ENCODE measurements at regions not wholly inside any gene's neighbourhood (a gene's known extent, or its start where the extent isn't known, plus 50 kb on each side); places are given as distances from the start of the nearest gene placed in this dataset.

DNA sequence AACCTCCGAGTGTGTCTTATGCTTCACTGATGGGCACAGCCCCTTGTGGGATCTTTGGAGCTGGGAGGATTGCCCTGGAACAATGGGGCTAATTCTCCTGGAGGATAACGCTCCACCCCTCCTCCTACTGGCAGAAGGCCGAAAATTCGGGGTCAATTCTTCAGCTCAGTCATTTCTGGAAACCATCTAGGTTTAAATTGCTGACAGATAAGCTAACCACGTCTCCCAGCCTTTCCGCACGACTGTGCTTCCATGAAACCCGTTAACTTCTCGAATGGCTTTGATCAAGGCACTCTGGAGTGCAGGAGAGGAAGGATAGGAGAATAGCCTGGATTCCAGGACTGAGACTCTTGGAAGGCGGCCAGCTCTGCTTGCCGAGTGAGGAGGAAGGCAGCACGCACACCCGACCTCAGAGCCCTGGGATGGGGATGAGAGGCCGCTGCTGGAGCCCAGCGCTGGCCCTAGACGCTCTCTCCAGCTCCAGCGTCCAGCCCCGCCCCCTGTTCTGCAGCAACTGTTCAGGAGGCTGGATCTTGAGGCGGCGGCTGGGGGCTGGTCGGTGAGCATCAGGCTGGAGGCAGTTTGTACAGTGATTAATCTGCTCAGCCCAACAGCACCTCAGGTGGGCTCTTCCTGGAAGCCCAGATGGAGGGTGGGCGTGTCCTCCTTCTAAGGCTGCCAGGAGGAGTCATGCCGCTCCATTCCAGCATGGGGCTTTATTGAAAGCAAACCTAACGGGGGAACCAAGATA, 176.7 kb upstream of the NCAM1 start:
- Histone ChIP-seq H2BK20ac (ENCODE audit: low read length) (no peak overlapping the region), H3K9me3 (ENCODE audit: insufficient read depth in 2 of 2, low read depth in 1 of 2, low read length in 1 of 2) (no peaks in the 10 kb centered on the region), H3K4me2 (ENCODE audit: insufficient read depth in 1 of 2, low read depth in 2 of 2, low read length in 2 of 2) (no peak overlapping the region), H3K79me2 (ENCODE audit: control insufficient read depth in 1 of 2, insufficient read depth in 2 of 2, low read length in 2 of 2) (no peaks in the 10 kb centered on the region), H3K14ac (ENCODE audit: insufficient read length) (no peak overlapping the region), H3K4me3 (ENCODE audit: extremely low read depth in 1 of 4, insufficient read depth in 2 of 4, low read depth in 3 of 4, low read length in 4 of 4) (no peak overlapping the region), H2BK5ac (ENCODE audit: low read depth, low read length) (no peak overlapping the region), H3K36me3 (ENCODE audit: control insufficient read depth in 2 of 4, insufficient read depth in 4 of 4, low read length in 3 of 4) (no peaks in the 10 kb centered on the region), H3K4me1 (replicated peaks in 1 of 4; ENCODE audit: control insufficient read depth in 3 of 4, insufficient read depth in 4 of 4, low read length in 3 of 4) (peaks cover 0 to 7% (median 2%) of the 10 kb centered on the region in 4 experiments; a peak in 3 of 7 replicates), H3K56ac (replicated peaks; ENCODE audit: insufficient read length, low read depth, low read length) (no peak overlapping the region), H3K79me1 (ENCODE audit: low read depth, low read length) (no peaks in the 10 kb centered on the region), H3K23me2 (ENCODE audit: low read depth, low read length) (no peaks in the 10 kb centered on the region), H4K8ac (ENCODE audit: extremely low read depth, insufficient read depth, low read length) (no peak overlapping the region), H4K91ac (replicated peaks; ENCODE audit: insufficient read length, low read length) (no peak overlapping the region), H2BK15ac (ENCODE audit: low read length) (no peak overlapping the region), H4K20me1 (replicated peaks in 1 of 2; ENCODE audit: control insufficient read depth in 1 of 2, insufficient read depth in 2 of 2, low read length in 2 of 2) (no peaks in the 10 kb centered on the region), H3K9ac (replicated peaks in 1 of 4; ENCODE audit: extremely low read depth in 1 of 4, low read depth in 3 of 4, low read length in 3 of 4) (no peak overlapping the region), H3K23ac (ENCODE audit: insufficient read length) (no peak overlapping the region), H3K4ac (replicated peaks; ENCODE audit: insufficient read length, low read depth, low read length) (no peak overlapping the region), H2AFZ (ENCODE audit: low read length) (no peak overlapping the region), H2AK5ac (ENCODE audit: low read depth, low read length) (no peak overlapping the region), H3K27ac (ENCODE audit: low read depth, low read length) (no peak overlapping the region), H3K27me3 (replicated peaks in 1 of 4; ENCODE audit: control insufficient read depth in 3 of 4, extremely low read depth in 1 of 4, insufficient read depth in 3 of 4, low read length in 3 of 4) (no peaks in the 10 kb centered on the region), H3K18ac (ENCODE audit: extremely low read depth, low read length) (no peak overlapping the region), H4K5ac (ENCODE audit: insufficient read length, low read depth, low read length) (no peak overlapping the region), H2BK120ac (replicated peaks; ENCODE audit: low read depth, low read length) (no peak overlapping the region), H2BK12ac (ENCODE audit: low read depth, low read length) (no peak overlapping the region)
- WGBS, 2 experiments (ENCODE audit: extremely low coverage in 1 of 2, insufficient coverage in 1 of 2, insufficient read length in 1 of 2, insufficient replicate concordance in 2 of 2, low coverage in 1 of 2, low lambda C conversion rate in 2 of 2, missing lambda C conversion rate in 1 of 2) = 83% methylated on average over 24 of the region's 24 CpGs; no CpG with 5 or more reads in 1 of the 2 experiments
- ChIA-PET CTCF (ENCODE audit: partially characterized antibody) (interaction anchor here (0.6 to 5.0 kb wide), 17 partner anchors 13 to 510 kb away, joined by 3 to 48 read pairs (median 3); no protein-coding TSS in a partner anchor), POLR2A (ENCODE audit: partially characterized antibody) (no interaction called here)
- FAIRE-seq = no peak
- DNase-seq (ENCODE audit: low read depth in 1 of 2, low spot score in 2 of 2) = no peak
- TF ChIP-seq RAD21 (IDR thresholded peaks at IDR 0.05 in 1 of 2, conservative IDR thresholded peaks at IDR 0.05 in 1 of 2; ENCODE audit: low read depth in 2 of 2, low read length in 2 of 2) (peak; percentile 26 to 44; a peak in 3 of 4 replicates), CHD2 (IDR thresholded peaks at IDR 0.05; ENCODE audit: low read length) (no peak)
- TF ChIP-seq, protein P1, sequence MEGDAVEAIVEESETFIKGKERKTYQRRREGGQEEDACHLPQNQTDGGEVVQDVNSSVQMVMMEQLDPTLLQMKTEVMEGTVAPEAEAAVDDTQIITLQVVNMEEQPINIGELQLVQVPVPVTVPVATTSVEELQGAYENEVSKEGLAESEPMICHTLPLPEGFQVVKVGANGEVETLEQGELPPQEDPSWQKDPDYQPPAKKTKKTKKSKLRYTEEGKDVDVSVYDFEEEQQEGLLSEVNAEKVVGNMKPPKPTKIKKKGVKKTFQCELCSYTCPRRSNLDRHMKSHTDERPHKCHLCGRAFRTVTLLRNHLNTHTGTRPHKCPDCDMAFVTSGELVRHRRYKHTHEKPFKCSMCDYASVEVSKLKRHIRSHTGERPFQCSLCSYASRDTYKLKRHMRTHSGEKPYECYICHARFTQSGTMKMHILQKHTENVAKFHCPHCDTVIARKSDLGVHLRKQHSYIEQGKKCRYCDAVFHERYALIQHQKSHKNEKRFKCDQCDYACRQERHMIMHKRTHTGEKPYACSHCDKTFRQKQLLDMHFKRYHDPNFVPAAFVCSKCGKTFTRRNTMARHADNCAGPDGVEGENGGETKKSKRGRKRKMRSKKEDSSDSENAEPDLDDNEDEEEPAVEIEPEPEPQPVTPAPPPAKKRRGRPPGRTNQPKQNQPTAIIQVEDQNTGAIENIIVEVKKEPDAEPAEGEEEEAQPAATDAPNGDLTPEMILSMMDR (IDR thresholded peaks at IDR 0.05; ENCODE audit: control extremely low read depth in 1 of 3, insufficient read depth in 1 of 3, low read depth in 1 of 3, low read length in 3 of 3) = peak; percentile 20 to 52 (median 23); a peak in 3 of 4 replicates

Measured in H1 (cell line).